PC-3 (cell line): ENCODE measurements at regions not wholly inside any gene's neighbourhood (a gene's known extent, or its start where the extent isn't known, plus 50 kb on each side); places are given as distances from the start of the nearest gene placed in this dataset.

Experiments
- CTCF ChIP-seq: fragments of 300-600 bp; sonication (generic); conservative IDR thresholded peaks from 2 replicates; pipeline ENCODE4 v1.5.1; 2017; ENCODE audit warnings: antibody characterized with exemption, low read depth, mild to moderate bottlenecking, low read length
- EZH2phosphoT487 ChIP-seq: fragments of 300-600 bp; sonication (generic); IDR thresholded peaks from 2 replicates; pipeline ENCODE4 v1.6.1; 2018; ENCODE audit warnings: mild to moderate bottlenecking, antibody characterized with exemption, low read length, borderline replicate concordance

- TF ChIP-seq CTCF (no peak), EZH2phosphoT487 (no peak)
These were observed 181.4 kb upstream of the B3GALT2 start for GRCh38 chr1:193367863-193368262.
